ENCODE measurements at regions not wholly inside any gene's neighbourhood (a gene's known extent, or its start where the extent isn't known, plus 50 kb on each side); places are given as distances from the start of the nearest gene placed in this dataset.

DNA sequence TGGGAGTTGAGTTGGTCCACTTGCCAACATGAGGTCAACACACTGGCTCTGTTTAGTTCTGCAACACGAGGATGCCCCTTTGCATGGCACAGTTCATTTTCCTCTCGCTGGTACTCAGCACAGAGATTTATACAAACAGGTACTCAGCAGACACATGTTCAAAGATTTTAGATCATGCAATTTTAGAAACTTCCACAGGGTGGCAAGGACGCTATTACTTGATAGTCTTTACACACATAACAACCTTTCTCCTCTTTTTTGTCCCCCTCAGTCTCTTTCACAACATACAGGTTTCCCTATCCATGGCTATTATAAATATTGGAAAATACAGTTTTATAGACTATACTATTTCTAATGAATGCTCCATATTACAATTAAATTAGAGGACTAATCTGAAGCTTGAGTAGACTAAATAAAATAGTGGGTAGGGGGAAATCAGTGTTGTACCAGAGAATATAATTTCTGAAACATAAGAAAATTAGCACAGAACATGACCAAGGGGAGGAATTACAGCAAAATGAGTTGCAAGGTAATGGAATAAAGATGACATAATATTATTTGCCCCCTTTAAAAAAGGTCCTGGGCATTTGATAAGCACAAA, 331.8 kb upstream of the BTBD3 start:
- Histone ChIP-seq H4K20me1 (ENCODE audit: insufficient read depth, low read length) (no peaks in the 10 kb centered on the region), H3K9me3 (ENCODE audit: insufficient read depth, low read length) (no peaks in the 10 kb centered on the region), H3K4me1 (ENCODE audit: low read length) (no peaks in the 10 kb centered on the region), H3K27ac (ENCODE audit: low read length) (no peak overlapping the region), H2AFZ (ENCODE audit: low read depth, low read length) (no peak overlapping the region), H3K4me2 (ENCODE audit: low read length) (no peak overlapping the region), H3K4me3 (ENCODE audit: low read length) (no peak overlapping the region), H3K36me3 (replicated peaks; ENCODE audit: low read depth, low read length) (no peaks in the 10 kb centered on the region), H3K79me2 (ENCODE audit: low read length) (no peaks in the 10 kb centered on the region), H3K27me3 (ENCODE audit: low read depth, low read length) (0 out of 2 replicates have a peak, but pooled peaks cover 3% of the 10 kb centered on the region), H3K9ac (ENCODE audit: low read length) (no peak overlapping the region)
- TF ChIP-seq EZH2phosphoT487 (IDR thresholded peaks at IDR 0.05; ENCODE audit: low read depth): no peak
- TF ChIP-seq, protein P1, sequence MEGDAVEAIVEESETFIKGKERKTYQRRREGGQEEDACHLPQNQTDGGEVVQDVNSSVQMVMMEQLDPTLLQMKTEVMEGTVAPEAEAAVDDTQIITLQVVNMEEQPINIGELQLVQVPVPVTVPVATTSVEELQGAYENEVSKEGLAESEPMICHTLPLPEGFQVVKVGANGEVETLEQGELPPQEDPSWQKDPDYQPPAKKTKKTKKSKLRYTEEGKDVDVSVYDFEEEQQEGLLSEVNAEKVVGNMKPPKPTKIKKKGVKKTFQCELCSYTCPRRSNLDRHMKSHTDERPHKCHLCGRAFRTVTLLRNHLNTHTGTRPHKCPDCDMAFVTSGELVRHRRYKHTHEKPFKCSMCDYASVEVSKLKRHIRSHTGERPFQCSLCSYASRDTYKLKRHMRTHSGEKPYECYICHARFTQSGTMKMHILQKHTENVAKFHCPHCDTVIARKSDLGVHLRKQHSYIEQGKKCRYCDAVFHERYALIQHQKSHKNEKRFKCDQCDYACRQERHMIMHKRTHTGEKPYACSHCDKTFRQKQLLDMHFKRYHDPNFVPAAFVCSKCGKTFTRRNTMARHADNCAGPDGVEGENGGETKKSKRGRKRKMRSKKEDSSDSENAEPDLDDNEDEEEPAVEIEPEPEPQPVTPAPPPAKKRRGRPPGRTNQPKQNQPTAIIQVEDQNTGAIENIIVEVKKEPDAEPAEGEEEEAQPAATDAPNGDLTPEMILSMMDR (IDR thresholded peaks at IDR 0.05; ENCODE audit: low read depth, low read length): peak; percentile 44

DNA sequence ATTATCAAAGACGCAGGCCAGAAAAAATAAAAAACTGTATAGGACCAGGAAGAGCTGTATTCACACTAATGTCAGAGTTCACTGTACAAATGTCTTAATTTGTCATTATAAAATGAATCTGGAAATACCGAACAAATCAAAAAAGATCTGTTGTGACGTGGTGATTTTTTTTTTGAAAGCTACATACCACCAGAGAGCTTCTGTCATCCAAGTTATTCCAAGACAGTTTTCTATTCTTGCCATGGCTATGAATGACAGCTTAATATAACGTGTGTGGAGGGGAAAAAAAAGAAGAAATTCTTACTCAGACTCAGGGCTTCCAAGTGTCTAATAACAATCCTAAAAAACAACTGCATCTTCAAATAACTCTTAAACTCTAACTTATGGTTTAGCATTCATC, 328.8 kb upstream of the BTBD3 start:
- no peak for TF ChIP-seq EZH2phosphoT487 (IDR thresholded peaks at IDR 0.05; ENCODE audit: low read depth)
- TF ChIP-seq, protein P1 (IDR thresholded peaks at IDR 0.05; ENCODE audit: low read depth, low read length): no peak

DNA sequence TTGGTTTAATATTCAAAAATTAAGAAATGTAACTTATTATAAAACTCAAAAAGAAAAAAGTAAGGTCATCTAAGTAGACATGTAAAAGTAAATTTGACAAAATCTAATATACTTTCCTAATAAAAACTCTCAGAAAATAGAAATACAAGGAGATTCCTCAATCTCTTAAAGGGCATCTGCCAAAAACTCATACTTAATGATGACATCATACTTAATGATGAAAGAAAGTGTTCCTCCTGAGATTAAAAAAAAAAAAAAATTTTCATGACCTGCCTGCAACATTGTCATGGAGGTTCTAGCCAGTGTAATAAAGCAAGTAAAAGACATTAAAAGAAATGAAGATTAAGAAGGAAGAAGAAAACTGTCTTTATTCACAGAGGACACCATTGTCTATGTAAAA, 325.7 kb upstream of the BTBD3 start:
- TF ChIP-seq, protein P1 (IDR thresholded peaks at IDR 0.05; ENCODE audit: low read depth, low read length): no peak
- no peak for TF ChIP-seq EZH2phosphoT487 (IDR thresholded peaks at IDR 0.05; ENCODE audit: low read depth)
- Histone ChIP-seq H3K27ac (ENCODE audit: low read length) (no peak overlapping the region), H4K20me1 (ENCODE audit: insufficient read depth, low read length) (no peaks in the 10 kb centered on the region), H3K27me3 (ENCODE audit: low read depth, low read length) (no peaks in the 10 kb centered on the region), H3K36me3 (replicated peaks; ENCODE audit: low read depth, low read length) (no peaks in the 10 kb centered on the region), H3K9ac (ENCODE audit: low read length) (no peak overlapping the region), H3K79me2 (ENCODE audit: low read length) (no peaks in the 10 kb centered on the region), H2AFZ (ENCODE audit: low read depth, low read length) (no peak overlapping the region), H3K4me2 (ENCODE audit: low read length) (no peak overlapping the region), H3K4me1 (ENCODE audit: low read length) (no peaks in the 10 kb centered on the region), H3K4me3 (ENCODE audit: low read length) (no peak overlapping the region), H3K9me3 (ENCODE audit: insufficient read depth, low read length) (no peaks in the 10 kb centered on the region)

More for the DNA sequence above, 328.8 kb upstream of the BTBD3 start:
- Histone ChIP-seq H3K9ac (ENCODE audit: low read length) (no peak overlapping the region), H3K4me2 (ENCODE audit: low read length) (no peak overlapping the region), H3K9me3 (ENCODE audit: insufficient read depth, low read length) (no peaks in the 10 kb centered on the region), H3K4me1 (ENCODE audit: low read length) (no peaks in the 10 kb centered on the region), H3K79me2 (ENCODE audit: low read length) (no peaks in the 10 kb centered on the region), H3K36me3 (replicated peaks; ENCODE audit: low read depth, low read length) (no peaks in the 10 kb centered on the region), H3K27ac (ENCODE audit: low read length) (no peak overlapping the region), H4K20me1 (ENCODE audit: insufficient read depth, low read length) (no peaks in the 10 kb centered on the region), H3K4me3 (ENCODE audit: low read length) (no peak overlapping the region), H3K27me3 (ENCODE audit: low read depth, low read length) (no peaks in the 10 kb centered on the region), H2AFZ (ENCODE audit: low read depth, low read length) (no peak overlapping the region)

DNA sequence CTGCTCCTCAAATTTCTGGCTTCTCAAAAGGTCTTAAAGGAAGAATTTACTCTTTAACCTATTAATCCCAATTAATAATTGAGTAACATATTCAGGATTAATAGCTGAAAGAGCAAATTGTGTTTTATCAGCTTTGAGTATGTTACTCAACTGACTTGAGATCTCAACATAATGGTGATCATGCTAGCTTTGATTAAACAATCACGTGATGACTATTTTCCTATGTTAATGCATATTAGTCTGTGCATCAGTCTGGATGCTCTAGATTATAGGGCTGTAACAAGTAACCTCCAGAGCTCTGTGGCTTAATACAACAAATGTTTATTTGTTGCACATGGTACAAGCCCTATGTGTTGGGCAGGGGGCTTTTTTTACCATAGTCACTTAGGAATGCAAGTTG, 313.4 kb upstream of the BTBD3 start:
- H3K79me2 ChIP-seq (ENCODE audit: low read length): no peaks in the 10 kb centered on the region
- no peak overlapping the region for H2AFZ ChIP-seq (ENCODE audit: low read depth, low read length)
- no peaks in the 10 kb centered on the region for H3K27me3 ChIP-seq (ENCODE audit: low read depth, low read length)
- no peaks in the 10 kb centered on the region for H3K9me3 ChIP-seq (ENCODE audit: insufficient read depth, low read length)
- H3K4me1 ChIP-seq (ENCODE audit: low read length): no peaks in the 10 kb centered on the region
- H3K27ac ChIP-seq (ENCODE audit: low read length): no peak overlapping the region
- no peak overlapping the region for H3K4me3 ChIP-seq (ENCODE audit: low read length)
- no peaks in the 10 kb centered on the region for H4K20me1 ChIP-seq (ENCODE audit: insufficient read depth, low read length)
- no peaks in the 10 kb centered on the region for H3K36me3 ChIP-seq (replicated peaks; ENCODE audit: low read depth, low read length)
- no peak for TF ChIP-seq EZH2phosphoT487 (IDR thresholded peaks at IDR 0.05; ENCODE audit: low read depth)
- TF ChIP-seq, protein P1 (IDR thresholded peaks at IDR 0.05; ENCODE audit: low read depth, low read length): no peak
- H3K9ac ChIP-seq (ENCODE audit: low read length): no peak overlapping the region
- no peak overlapping the region for H3K4me2 ChIP-seq (ENCODE audit: low read length)

Data from OCI-LY3 (cell line).